Ovary (tissue), 7 donors: ENCODE measurements at regions not wholly inside any gene's neighbourhood (a gene's known extent, or its start where the extent isn't known, plus 50 kb on each side); places are given as distances from the start of the nearest gene placed in this dataset.

Source experiments
- DNase-seq, 5 donors: peaks; one replicate each; pipeline ENCODE4 v3.0.0-alpha.2; 2019 to 2020
- H3K27ac ChIP-seq, 2 donors: fragments of 200-600 bp; one replicate each; pipeline versions ENCODE4 v1.5.1 to v1.8.0; 2019 to 2022
- H3K27me3 ChIP-seq: fragments of 200-600 bp; one replicate; pipeline ENCODE4 v1.8.0; 2022
- H3K36me3 ChIP-seq: fragments of 200-600 bp; sonication (generic); one replicate; pipeline ENCODE4 v1.5.1; 2019
- H3K4me1 ChIP-seq: one replicate; pipeline ENCODE4 v1.8.1; 2013; ENCODE audit warnings: mild to moderate bottlenecking, moderate library complexity; ENCODE audit not compliant: insufficient read depth
- H3K4me3 ChIP-seq: fragments of 200-600 bp; sonication (generic); one replicate; pipeline ENCODE4 v1.5.1; 2017
- H3K9me3 ChIP-seq, 2 donors: fragments of 200-600 bp in 1 of 2; sonication (generic) in 1 of 2; one replicate each; pipeline versions ENCODE4 v1.5.1 to v1.8.1; 2013 to 2019; ENCODE audit warnings: mild to moderate bottlenecking in 1 of 2, moderate library complexity in 1 of 2
- CTCF ChIP-seq, 3 donors: fragments of 450-650 bp in 2 of 3; fragments of 200-600 bp in 1 of 3; IDR thresholded peaks; one replicate each; pipeline versions ENCODE4 v1.5.1 to v1.8.0; 2016 to 2022; ENCODE audit warnings: antibody characterized with exemption in 3 of 3, mild to moderate bottlenecking in 1 of 3
- EP300 ChIP-seq: sonication (generic); formaldehyde crosslinking; IDR thresholded peaks from one replicate; pipeline ENCODE4 v1.6.1; 2017; ENCODE audit warnings: antibody characterized with exemption
- POLR2A ChIP-seq: fragments of 450-650 bp; IDR thresholded peaks from one replicate; pipeline ENCODE4 v1.6.1; 2017; ENCODE audit warnings: antibody characterized with exemption, mild to moderate bottlenecking, moderate library complexity
- WGBS, 3 donors: extraction: QIAGEN DNeasy Blood & Tissue Kit in 1 of 3; methylation state at CpG; one replicate each; pipeline versions ENCODE4 v1.1.5 to v1.1.7; 2013 to 2017; 5-methylcytosine and 5-hydroxymethylcytosine counted together
- intact Hi-C, 4 donors: fragments of 100-400 bp; cut with DNase I; formaldehyde crosslinking; loops; one replicate each; pipeline versions ENCODE4 v1.11.0 to v1.15.1; 2022 to 2023
- donor health status: DM: no; HTN: no; CAD: no; lungs with moderate emphysema.
- donor health status: DM: no; HTN: no; CAD: no.
- donor health status: Bipolar disorder and iron deficiency.
- donor health status: DM: no; HTN: no; CAD: no.
- donor health status: DM: yes; HTN: yes; CAD: no.

- no peak for DNase-seq
- no peak for TF ChIP-seq EP300
- no peak for TF ChIP-seq CTCF (IDR thresholded peaks at IDR 0.05)
- TF ChIP-seq POLR2A, result no peak
- WGBS, 3 donors, result 91 to 95% (median 92%) methylated on average over 4 of the region's 4 CpGs
- H3K27me3 ChIP-seq, result no peaks in the 10 kb centered on the region
- intact Hi-C loops, result no loop called here
- no peaks in the 10 kb centered on the region for H3K4me1 ChIP-seq
- H3K27ac ChIP-seq, result no peak overlapping the region
- H3K9me3 ChIP-seq, result no peaks in the 10 kb centered on the region
- no peaks in the 10 kb centered on the region for H3K36me3 ChIP-seq
- H3K4me3 ChIP-seq, result no peak overlapping the region
These were observed 772.0 kb downstream of the TNS3 start for GRCh38 chr7:46809886-46810285.

GRCh38 chr7:46806856-46807255 is 775.1 kb downstream of the TNS3 start:
- Histone ChIP-seq H3K4me1 (no peaks in the 10 kb centered on the region), H3K4me3 (no peak overlapping the region), H3K27me3 (no peaks in the 10 kb centered on the region), H3K36me3 (no peaks in the 10 kb centered on the region), H3K27ac (no peak overlapping the region), H3K9me3 (no peaks in the 10 kb centered on the region)
- TF ChIP-seq CTCF (IDR thresholded peaks at IDR 0.05) (no peak), POLR2A (no peak), EP300 (no peak)
- intact Hi-C loops, result no loop called here
- DNase-seq, result no peak
- 54 to 59% (median 56%) methylated on average over 3 of the region's 3 CpGs for WGBS, 3 donors

DNA sequence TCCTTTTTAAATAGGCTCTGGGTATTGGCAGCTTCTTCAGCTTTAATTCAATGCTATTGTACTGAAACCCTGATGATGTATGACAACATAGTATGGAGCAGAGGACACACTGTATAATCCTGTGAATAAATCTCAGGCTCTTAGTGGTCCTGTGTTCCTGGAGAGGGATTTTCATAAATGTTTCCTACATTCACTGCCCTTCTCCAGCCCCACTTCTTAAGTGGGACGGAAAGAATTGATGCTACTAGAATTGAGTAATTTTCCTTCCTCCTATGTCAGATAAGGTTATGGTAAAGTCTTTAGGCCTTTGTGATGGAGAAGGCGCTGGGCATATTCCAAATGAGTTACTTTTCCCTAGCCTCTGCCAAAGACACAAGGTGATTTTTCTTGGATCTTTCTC is 779.4 kb downstream of the TNS3 start:
- no peaks in the 10 kb centered on the region for H3K36me3 ChIP-seq
- no peaks in the 10 kb centered on the region for H3K27me3 ChIP-seq
- intact Hi-C loops, result no loop called here
- H3K27ac ChIP-seq, result no peak overlapping the region
- H3K4me3 ChIP-seq, result no peak overlapping the region
- WGBS, 3 donors, result 94 to 96% (median 96%) methylated on average over 2 of the region's 2 CpGs
- no peaks in the 10 kb centered on the region for H3K9me3 ChIP-seq
- TF ChIP-seq EP300, result no peak
- TF ChIP-seq CTCF (IDR thresholded peaks at IDR 0.05), result no peak
- TF ChIP-seq POLR2A, result no peak
- H3K4me1 ChIP-seq, result no peaks in the 10 kb centered on the region
- DNase-seq, result no peak

DNA sequence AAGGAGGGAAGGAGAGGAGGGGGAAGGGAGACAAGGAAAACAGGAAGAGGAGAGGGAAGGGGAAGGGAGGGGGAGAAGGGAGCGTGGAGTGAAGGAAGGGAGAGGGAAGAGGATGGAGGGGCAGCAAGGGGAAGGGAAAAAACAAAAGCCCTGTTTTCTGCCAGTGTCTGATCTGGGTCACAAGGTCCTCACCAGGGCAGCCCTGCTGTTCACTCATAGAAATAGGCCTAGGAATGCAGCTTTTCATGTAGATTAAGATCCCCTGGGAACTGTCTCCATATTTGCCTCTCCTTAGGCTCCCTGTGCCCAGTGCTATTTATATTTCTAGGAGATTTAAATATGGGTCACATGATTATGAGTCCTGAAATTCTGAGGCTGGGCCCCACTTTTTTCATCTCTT is 790.7 kb downstream of the TNS3 start:
- H3K27me3 ChIP-seq, result no peaks in the 10 kb centered on the region
- no peak for DNase-seq
- no peak overlapping the region for H3K27ac ChIP-seq
- no peaks in the 10 kb centered on the region for H3K36me3 ChIP-seq
- WGBS, 3 donors, result 62 to 80% (median 76%) methylated on average over 1 of the region's 1 CpG
- intact Hi-C loops, result no loop called here
- no peaks in the 10 kb centered on the region for H3K9me3 ChIP-seq
- no peak for TF ChIP-seq POLR2A
- TF ChIP-seq CTCF (IDR thresholded peaks at IDR 0.05), result no peak
- TF ChIP-seq EP300, result no peak
- H3K4me3 ChIP-seq, result no peak overlapping the region
- H3K4me1 ChIP-seq, result no peaks in the 10 kb centered on the region

DNA sequence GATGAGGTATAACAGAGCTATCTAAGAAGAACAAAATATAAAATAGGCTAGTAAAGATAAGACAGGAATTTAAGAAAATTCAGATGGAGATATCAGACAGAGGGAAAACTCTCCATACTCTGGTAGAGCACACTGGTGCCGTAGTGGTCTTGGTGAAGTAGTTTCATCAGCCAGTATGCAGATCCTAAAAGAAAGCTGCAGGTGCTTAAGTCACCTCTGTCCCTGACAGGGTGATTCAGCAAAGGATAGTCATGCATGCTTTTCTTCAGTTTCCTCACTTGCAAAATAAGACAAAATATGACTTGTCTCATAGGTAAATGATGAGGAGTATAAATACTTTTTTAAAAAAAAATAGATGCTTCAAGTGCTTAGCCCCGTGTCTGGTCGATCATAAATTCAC is 794.9 kb downstream of the TNS3 start:
- intact Hi-C loops, result no loop called here
- Histone ChIP-seq H3K9me3 (no peaks in the 10 kb centered on the region), H3K27me3 (no peaks in the 10 kb centered on the region), H3K27ac (no peak overlapping the region), H3K4me1 (no peaks in the 10 kb centered on the region), H3K4me3 (no peak overlapping the region), H3K36me3 (no peaks in the 10 kb centered on the region)
- TF ChIP-seq CTCF (IDR thresholded peaks at IDR 0.05), result no peak
- TF ChIP-seq POLR2A, result no peak
- no peak for TF ChIP-seq EP300
- no peak for DNase-seq
- WGBS, 3 donors, result 83 to 88% (median 88%) methylated on average over 3 of the region's 3 CpGs
